ENCODE measurements at regions not wholly inside any gene's neighbourhood (a gene's known extent, or its start where the extent isn't known, plus 50 kb on each side); places are given as distances from the start of the nearest gene placed in this dataset.

- TF ChIP-seq, protein P1, sequence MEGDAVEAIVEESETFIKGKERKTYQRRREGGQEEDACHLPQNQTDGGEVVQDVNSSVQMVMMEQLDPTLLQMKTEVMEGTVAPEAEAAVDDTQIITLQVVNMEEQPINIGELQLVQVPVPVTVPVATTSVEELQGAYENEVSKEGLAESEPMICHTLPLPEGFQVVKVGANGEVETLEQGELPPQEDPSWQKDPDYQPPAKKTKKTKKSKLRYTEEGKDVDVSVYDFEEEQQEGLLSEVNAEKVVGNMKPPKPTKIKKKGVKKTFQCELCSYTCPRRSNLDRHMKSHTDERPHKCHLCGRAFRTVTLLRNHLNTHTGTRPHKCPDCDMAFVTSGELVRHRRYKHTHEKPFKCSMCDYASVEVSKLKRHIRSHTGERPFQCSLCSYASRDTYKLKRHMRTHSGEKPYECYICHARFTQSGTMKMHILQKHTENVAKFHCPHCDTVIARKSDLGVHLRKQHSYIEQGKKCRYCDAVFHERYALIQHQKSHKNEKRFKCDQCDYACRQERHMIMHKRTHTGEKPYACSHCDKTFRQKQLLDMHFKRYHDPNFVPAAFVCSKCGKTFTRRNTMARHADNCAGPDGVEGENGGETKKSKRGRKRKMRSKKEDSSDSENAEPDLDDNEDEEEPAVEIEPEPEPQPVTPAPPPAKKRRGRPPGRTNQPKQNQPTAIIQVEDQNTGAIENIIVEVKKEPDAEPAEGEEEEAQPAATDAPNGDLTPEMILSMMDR (IDR thresholded peaks at IDR 0.05; ENCODE audit: insufficient read depth, low read length): no peak
- TF ChIP-seq SPI1 (IDR thresholded peaks at IDR 0.05; ENCODE audit: borderline replicate concordance, low read depth): no peak
Observed at GRCh38 chr4:107261241-107261874, 225.2 kb upstream of the DKK2 start.
